HG03103 (cell line): ENCODE measurements at regions not wholly inside any gene's neighbourhood (a gene's known extent, or its start where the extent isn't known, plus 50 kb on each side); places are given as distances from the start of the nearest gene placed in this dataset.
A peak's percentile ranks its signal among the peaks of the same experiment; 100 is the strongest.

Experiments used
- ATAC-seq: cut with Tn5 transposase; IDR thresholded peaks from one replicate; pipeline ENCODE4 v1.9.1; 2021; ENCODE audit warnings: low read depth; ENCODE audit not compliant: unreplicated experiment

DNA sequence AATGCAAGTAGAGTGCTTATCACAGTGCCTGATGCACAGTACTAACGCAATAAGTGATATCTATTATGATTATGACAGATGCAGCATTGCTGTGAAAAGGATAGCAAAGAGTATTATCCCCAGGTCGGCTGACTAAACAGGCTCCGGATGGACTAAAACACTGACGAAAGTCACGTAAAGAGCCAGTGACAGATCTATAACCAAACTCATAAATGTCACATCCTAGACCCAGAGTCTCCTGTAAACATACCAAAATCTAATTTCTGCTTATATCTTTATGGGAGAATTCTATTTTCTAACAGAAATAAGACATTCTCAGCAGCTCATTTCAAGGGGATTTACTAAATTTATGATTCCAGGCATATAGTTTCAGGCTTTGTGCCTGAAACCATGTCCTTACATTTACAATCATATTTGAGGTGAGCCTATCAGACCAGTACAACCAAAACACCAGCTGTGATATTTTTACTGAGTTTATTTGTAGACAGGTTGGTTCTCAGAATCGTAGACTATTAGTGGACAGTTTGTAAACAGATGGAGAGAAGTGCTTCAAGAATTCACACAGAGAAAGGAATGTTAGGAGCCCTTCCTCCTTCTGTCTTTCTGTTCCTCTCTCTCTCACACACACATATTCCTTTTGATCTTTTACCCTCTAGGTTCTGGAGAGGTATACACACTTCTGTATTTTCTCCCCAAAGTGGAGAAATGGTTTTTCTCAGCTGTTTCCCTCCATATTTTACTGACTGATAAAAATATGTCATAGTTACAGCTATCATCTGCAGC, 52.4 kb upstream of the WDR26 start:
- no peak for ATAC-seq

GRCh38 chr1:224488806-224489499, 54.4 kb upstream of the WDR26 start:
- ATAC-seq: no peak

- ATAC-seq: no peak
These were observed 55.2 kb upstream of the WDR26 start for GRCh38 chr1:224489534-224490365.

GRCh38 chr1:224490549-224491537, 56.2 kb upstream of the WDR26 start:
- ATAC-seq: no peak

- no peak for ATAC-seq
These were observed 57.4 kb upstream of the WDR26 start for GRCh38 chr1:224492015-224492414.

DNA sequence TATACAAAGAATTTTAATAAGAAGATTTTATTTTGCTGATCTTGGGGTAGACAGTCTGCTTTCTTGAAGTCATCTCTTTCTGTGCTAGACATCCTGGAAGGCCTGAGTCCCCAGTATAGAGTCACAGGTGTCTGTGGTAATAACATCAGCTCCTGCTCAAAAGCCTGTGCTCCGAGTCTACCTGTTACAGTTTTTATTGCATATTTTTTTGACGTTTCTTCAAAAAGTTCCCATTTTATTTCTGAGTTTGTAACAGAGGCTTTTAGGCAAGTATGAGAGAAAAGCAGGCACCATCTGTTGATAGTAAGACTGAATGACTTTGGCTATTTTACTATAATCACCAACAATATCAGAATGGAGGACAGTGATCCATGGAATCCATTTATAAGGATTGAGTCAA, 58.0 kb upstream of the WDR26 start:
- ATAC-seq: no peak

DNA sequence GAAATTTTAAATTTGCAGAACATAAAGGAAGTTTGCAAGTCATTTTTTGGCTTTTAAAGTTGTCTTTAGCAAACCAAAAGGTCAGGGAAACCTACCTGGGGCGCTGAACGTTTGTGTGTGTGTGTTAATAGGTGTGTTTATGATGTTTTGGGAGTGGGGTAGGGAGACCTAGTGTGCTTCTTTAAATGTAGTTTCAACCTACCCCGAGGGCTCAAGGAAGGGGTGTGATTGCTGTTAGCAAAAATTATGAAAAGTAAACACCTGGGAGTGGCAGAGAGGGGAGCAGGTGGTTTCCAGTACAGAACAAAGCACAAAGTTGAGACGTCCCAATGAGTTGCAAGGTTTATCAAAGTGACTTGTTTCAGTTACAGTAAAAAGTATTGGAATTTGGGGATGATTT, 58.7 kb upstream of the WDR26 start:
- ATAC-seq: no peak

DNA sequence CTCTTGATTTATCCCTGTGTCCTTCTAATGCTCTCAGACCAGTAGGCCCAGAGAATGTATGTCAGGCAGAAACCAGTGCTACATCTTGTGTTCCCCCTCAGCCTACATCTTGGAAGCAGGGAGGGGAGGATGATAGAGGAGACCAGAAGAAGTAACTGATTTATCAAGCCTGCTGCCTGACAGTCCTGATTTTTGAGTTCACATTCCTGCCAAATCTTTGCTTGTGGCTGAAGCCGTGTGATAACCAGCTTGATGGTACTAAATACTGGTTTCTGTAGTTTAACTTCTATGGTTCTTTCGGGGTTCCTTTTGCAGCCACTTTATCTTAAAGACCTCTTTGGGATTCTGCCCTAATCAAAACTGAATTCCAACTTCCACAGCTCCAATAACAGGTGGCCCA, 59.7 kb upstream of the WDR26 start:
- no peak for ATAC-seq

- ATAC-seq: no peak
These were observed 61.3 kb upstream of the WDR26 start for GRCh38 chr1:224495866-224496265.

- ATAC-seq: no peak
These were observed 62.2 kb upstream of the WDR26 start for GRCh38 chr1:224496826-224497225.

GRCh38 chr1:224497714-224498573, 63.3 kb upstream of the WDR26 start:
- ATAC-seq: peak; percentile 95

- ATAC-seq: peak; percentile 1
These were observed 64.1 kb upstream of the WDR26 start for GRCh38 chr1:224498574-224499170.

DNA sequence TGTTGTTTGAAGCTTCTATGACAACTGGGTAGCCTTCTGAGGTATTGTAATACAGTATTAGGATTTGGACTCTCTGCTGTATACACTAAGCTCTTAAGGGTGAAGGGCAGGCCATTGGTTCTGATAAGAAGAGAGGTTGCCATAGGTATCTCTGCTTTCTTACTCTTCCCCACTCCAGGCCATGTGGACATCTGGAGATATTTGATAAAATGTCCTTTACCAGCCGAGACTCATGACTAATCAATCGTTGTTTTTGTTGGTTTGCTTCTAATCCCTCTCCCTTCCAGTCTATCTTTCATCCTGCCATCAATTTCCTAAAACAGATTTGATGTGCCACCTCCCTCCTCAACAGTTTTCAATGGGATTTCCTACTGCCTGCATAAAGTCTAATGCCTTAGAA, 64.6 kb upstream of the WDR26 start:
- no peak for ATAC-seq

DNA sequence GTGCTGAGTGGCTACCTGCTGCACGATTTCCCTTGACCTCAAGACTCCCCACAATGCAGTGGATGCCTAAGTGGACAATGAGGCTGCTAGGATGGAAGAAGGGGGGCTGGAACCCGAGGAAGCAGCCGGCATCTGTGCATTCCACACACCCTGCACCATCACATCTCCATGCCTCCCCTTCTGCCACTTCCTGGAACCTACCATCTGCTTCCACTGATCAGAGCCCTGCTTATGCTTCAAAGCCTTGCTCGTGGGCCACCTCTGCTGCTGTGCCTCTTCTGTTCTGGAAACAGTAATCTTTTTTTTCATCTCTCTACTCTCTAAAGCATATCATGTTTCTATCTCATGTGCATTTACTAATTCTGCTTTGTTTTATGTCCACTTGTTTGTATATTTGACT, 66.2 kb upstream of the WDR26 start:
- ATAC-seq: no peak

- ATAC-seq: no peak
These were observed 67.2 kb upstream of the WDR26 start for GRCh38 chr1:224501836-224502235.

DNA sequence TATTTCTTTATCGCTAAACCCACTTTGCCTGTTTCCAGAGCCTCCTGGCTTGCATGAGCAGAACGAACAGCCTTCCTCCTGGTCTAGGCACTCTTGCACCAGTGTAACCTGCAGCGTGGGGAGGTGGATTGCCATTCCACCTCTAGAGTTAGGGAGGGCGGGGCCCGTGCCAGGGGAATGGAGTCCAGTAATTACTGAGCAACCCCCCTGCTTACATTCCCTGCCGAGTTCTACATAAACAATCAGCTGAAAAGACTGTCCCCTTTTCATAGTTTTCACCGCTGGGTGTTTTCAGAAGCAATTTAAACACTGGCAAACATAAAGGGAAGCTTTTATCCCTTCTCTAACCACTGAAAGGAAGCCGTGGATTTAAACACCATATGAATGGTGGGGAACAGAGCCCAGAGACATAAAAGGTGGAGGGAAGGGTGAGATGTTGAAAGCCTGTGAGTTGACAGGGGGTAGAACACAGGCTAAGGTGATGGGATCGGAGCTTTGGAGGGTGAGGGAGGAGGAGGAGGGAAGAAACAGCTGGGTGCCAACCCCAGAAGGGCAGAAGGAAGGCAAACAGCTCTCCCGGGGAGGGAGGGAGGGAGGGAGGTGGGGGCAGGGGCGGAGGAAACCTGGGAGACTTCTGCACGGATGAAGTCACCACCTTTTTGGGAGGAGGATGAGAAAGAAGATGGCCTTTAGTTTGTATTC, 68.0 kb upstream of the WDR26 start:
- no peak for ATAC-seq

DNA sequence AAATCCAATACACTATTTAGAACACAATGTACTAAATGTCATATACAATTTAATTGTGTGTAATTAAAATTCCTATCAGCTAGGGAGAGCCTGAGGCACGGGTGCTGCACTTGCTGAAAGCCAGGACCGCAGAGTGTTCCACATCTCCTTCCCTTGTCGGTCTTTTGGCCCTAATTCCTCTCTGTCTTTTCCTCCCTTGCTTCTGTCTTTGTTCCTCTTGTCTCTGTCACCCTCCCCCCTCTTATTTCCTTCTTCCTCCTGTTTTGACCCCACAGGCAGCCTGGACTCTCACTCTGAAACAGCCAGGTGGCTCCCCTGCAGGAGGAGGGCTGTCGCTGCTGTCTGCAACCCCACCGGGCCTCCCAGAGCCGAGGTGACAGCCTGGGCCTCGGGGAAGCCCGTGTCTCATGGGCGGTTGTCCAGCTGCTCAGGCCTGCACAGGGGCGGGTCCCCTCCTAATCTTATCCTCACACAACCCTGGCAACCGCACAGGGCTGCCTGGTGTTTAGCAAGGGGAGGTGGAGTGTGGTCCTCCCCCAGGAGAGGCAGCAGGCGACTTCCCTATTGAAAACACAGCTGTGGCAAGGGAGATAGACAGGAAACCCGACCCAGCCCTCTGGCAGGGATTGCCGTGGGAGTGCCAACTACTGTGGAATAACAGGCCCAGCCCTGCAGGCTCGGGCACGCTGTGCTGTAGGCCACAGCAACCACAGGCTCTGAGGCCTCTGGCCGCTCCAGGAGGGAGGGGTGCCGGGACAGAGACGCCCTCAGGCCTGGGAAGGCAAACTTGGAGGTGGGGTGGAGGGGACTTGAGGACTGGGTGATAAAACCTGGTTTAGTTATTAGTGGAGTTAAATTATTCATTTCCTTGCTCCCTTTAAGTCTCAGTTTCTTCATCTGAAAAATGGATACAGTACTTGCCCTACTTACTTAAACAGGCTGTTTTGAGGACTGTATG, 68.8 kb upstream of the WDR26 start:
- peak; percentile 89 for ATAC-seq
